Endothelial cell of umbilical vein (primary cell): ENCODE measurements at regions not wholly inside any gene's neighbourhood (a gene's known extent, or its start where the extent isn't known, plus 50 kb on each side); places are given as distances from the start of the nearest gene placed in this dataset.

Source experiments
- BruUV-seq: library from RNA; stranded (reverse); fragments of 400-500 nt; replicated peaks from 2 replicates; lab custom pipeline; 2021; lab: Mats Ljungman, UMichigan
- CTCF ChIA-PET: fragments of 300-600, 350-600 bp; sonication (Branson Sonifier 250); formaldehyde crosslinking; loops from one replicate; lab custom pipeline; 2021; ENCODE audit warnings: antibody characterized with exemption, inconsistent platforms; lab: Charles Lee
- POLR2A ChIA-PET: fragments of 300-600, 350-600 bp; sonication (Branson Sonifier 250); formaldehyde crosslinking; loops from one replicate; lab custom pipeline; 2021; ENCODE audit warnings: antibody characterized with exemption, inconsistent platforms; lab: Charles Lee
- DNase-seq: peaks from one replicate; pipeline ENCODE4 v3.0.0-alpha.2; 2011; ENCODE audit warnings: low read depth, low spot score
- FAIRE-seq: peaks from 2 replicates; lab custom pipeline; 2011; peaks lifted over from hg19 to GRCh38; lab: Jason Lieb, UNC
- H2AFZ ChIP-seq: 2 replicates; pipeline ENCODE4 v1.6.0; 2012; ENCODE audit warnings: low read depth, low read length, control low read depth, inconsistent platforms
- H3K27ac ChIP-seq: 2 replicates; pipeline ENCODE4 v1.5.1; 2011; ENCODE audit warnings: low read depth, mild to moderate bottlenecking, control low read depth, low read length, moderate library complexity; ENCODE audit not compliant: insufficient read depth
- H3K27me3 ChIP-seq, 2 experiments: 2 replicates each; pipeline versions ENCODE4 v1.6.0 to v1.6.1; 2011; ENCODE audit warnings: low read length in 2 of 2, mixed read lengths in 1 of 2; ENCODE audit not compliant: control insufficient read depth in 2 of 2, insufficient read depth in 2 of 2
- H3K36me3 ChIP-seq, 2 experiments: 2 replicates in 1 of 2; 3 replicates in 1 of 2; pipeline ENCODE4 v1.5.1; 2011; ENCODE audit warnings: low read length in 2 of 2, mild to moderate bottlenecking in 1 of 2, moderate library complexity in 1 of 2; ENCODE audit not compliant: control insufficient read depth in 2 of 2, insufficient read depth in 2 of 2; ENCODE audit errors: extremely low read depth in 1 of 2
- H3K4me1 ChIP-seq: 3 replicates; pipeline ENCODE4 v1.5.1; 2011; ENCODE audit warnings: mild to moderate bottlenecking, low read length; ENCODE audit not compliant: control insufficient read depth, insufficient read depth; ENCODE audit errors: extremely low read depth
- H3K4me2 ChIP-seq: 2 replicates; pipeline ENCODE4 v1.6.1; 2011; ENCODE audit warnings: low read length, control low read depth, mixed read lengths; ENCODE audit not compliant: insufficient read depth
- H3K4me3 ChIP-seq, 3 experiments: fragments of 200-600 bp in 1 of 3; sonication (generic), shearing (Covaris generic) in 1 of 3; replicated peaks in 1 of 3; 2 replicates each; pipeline ENCODE4 v1.5.1; 2011 to 2016; ENCODE audit warnings: control low read depth in 3 of 3, low read length in 3 of 3, mild to moderate bottlenecking in 2 of 3, inconsistent platforms in 1 of 3, low read depth in 1 of 3, moderate library complexity in 1 of 3; ENCODE audit not compliant: insufficient read depth in 1 of 3
- H3K79me2 ChIP-seq: 2 replicates; pipeline ENCODE4 v1.6.0; 2012; ENCODE audit warnings: low read length, inconsistent platforms; ENCODE audit not compliant: control insufficient read depth, insufficient read depth
- H3K9ac ChIP-seq: replicated peaks from 2 replicates; pipeline ENCODE3; 2011; ENCODE audit warnings: low read length, control low read depth; ENCODE audit not compliant: insufficient read depth; ENCODE audit errors: extremely low read depth
- H3K9me1 ChIP-seq: replicated peaks from 3 replicates; pipeline ENCODE4 v1.6.0; 2011; ENCODE audit warnings: mild to moderate bottlenecking, low read length; ENCODE audit not compliant: control insufficient read depth, insufficient read depth; ENCODE audit errors: extremely low read depth
- H3K9me3 ChIP-seq: replicated peaks from 2 replicates; pipeline ENCODE4 v1.5.1; 2012; ENCODE audit warnings: low read length, inconsistent platforms; ENCODE audit not compliant: control insufficient read depth, insufficient read depth
- H4K20me1 ChIP-seq: replicated peaks from 2 replicates; pipeline ENCODE3; 2011; ENCODE audit warnings: mild to moderate bottlenecking, low read length; ENCODE audit not compliant: control insufficient read depth, insufficient read depth; ENCODE audit errors: extremely low read depth
- CTCF ChIP-seq, 2 donors: IDR thresholded peaks; 1 replicate in 1 of 2; 2 replicates in 1 of 2; pipeline ENCODE4 v1.5.1; 2011; ENCODE audit warnings: low read length in 2 of 2, mild to moderate bottlenecking in 2 of 2, moderate library complexity in 2 of 2, control low read depth in 1 of 2, inconsistent platforms in 1 of 2, low read depth in 1 of 2; ENCODE audit not compliant: insufficient read depth in 1 of 2; ENCODE audit errors: extremely low read depth in 1 of 2
- EZH2 ChIP-seq: IDR thresholded peaks from 2 replicates; pipeline ENCODE4 v1.6.1; 2012; ENCODE audit warnings: borderline replicate concordance, low read depth, mild to moderate bottlenecking, moderate library complexity, low read length, inconsistent platforms; ENCODE audit not compliant: severe bottlenecking
- FOS ChIP-seq: IDR thresholded peaks from 2 replicates; pipeline ENCODE4 v1.6.1; 2011; ENCODE audit warnings: mild to moderate bottlenecking, low read length, moderate library complexity, borderline replicate concordance; ENCODE audit not compliant: insufficient read depth
- GATA2 ChIP-seq: IDR thresholded peaks from 2 replicates; pipeline ENCODE4 v1.7.0; 2011; ENCODE audit warnings: low read depth, mild to moderate bottlenecking, moderate library complexity, mixed read lengths, low read length; ENCODE audit not compliant: insufficient read length, insufficient read depth
- JUN ChIP-seq: IDR thresholded peaks from 2 replicates; pipeline ENCODE4 v1.6.1; 2011; ENCODE audit warnings: borderline replicate concordance, low read depth; ENCODE audit not compliant: insufficient read length, insufficient read depth
- MAX ChIP-seq: IDR thresholded peaks from 2 replicates; pipeline ENCODE4 v1.6.1; 2011; ENCODE audit not compliant: insufficient read depth, insufficient read length
- MYC ChIP-seq: IDR thresholded peaks from one replicate; pipeline ENCODE4 v1.6.1; 2011; ENCODE audit warnings: mild to moderate bottlenecking, low read depth, low read length
- POLR2A ChIP-seq: IDR thresholded peaks from 2 replicates; pipeline ENCODE4 v1.6.1; 2012; ENCODE audit warnings: low read depth, mild to moderate bottlenecking, control low read depth, low read length
- POLR2AphosphoS5 ChIP-seq: IDR thresholded peaks from 2 replicates; pipeline ENCODE4 v1.6.1; 2012; ENCODE audit warnings: low read depth, mild to moderate bottlenecking, control low read depth, low read length, moderate library complexity; ENCODE audit not compliant: insufficient read depth
- dilution Hi-C: fragments of 300-500 bp; cut with MboI; formaldehyde crosslinking; loops from one replicate; pipeline ENCODE4 v1.15.0; 2019; ENCODE audit warnings: low sequenced_read_pairs; ENCODE audit not compliant: extremely low pct_ligation_motif_present
- intact Hi-C: fragments of 100-400 bp; cut with micrococcal nuclease; formaldehyde crosslinking; loops from one replicate; pipeline ENCODE4 v1.10.0; 2022

- FAIRE-seq: no peak
- dilution Hi-C loops: no loop called here
- no peak for TF ChIP-seq CTCF (IDR thresholded peaks at IDR 0.05; ENCODE audit: extremely low read depth in 1 of 2, insufficient read depth in 1 of 2, low read depth in 1 of 2, low read length in 2 of 2)
- no peak for TF ChIP-seq EZH2
- TF ChIP-seq MAX: no peak
- no peak for TF ChIP-seq POLR2AphosphoS5
- TF ChIP-seq JUN: no peak
- no peak for TF ChIP-seq POLR2A
- no peak for TF ChIP-seq MYC
- TF ChIP-seq FOS: no peak
- TF ChIP-seq GATA2: no peak
- Histone ChIP-seq H3K27me3 (no peaks in the 10 kb centered on the region), H4K20me1 (no peaks in the 10 kb centered on the region), H3K9ac (no peak overlapping the region), H3K4me3 (no peak overlapping the region), H2AFZ (no peak overlapping the region), H3K9me3 (peaks cover 2% of the 10 kb centered on the region), H3K9me1 (no peaks in the 10 kb centered on the region), H3K79me2 (no peaks in the 10 kb centered on the region), H3K36me3 (no peaks in the 10 kb centered on the region), H3K27ac (no peak overlapping the region), H3K4me1 (no peaks in the 10 kb centered on the region), H3K4me2 (no peak overlapping the region)
- DNase-seq: no peak
- ChIA-PET CTCF (no interaction called here), POLR2A (no interaction called here)
- BruUV-seq: no TSS peak
- intact Hi-C loops: no loop called here
Measured at GRCh38 chr4:35725131-35725530, 519.2 kb downstream of the ARAP2 start.
